Cerebellar cortex (tissue), 1 donor: ENCODE measurements at regions not wholly inside any gene's neighbourhood (a gene's known extent, or its start where the extent isn't known, plus 50 kb on each side); places are given as distances from the start of the nearest gene placed in this dataset.
A peak's percentile ranks its signal among the peaks of the same experiment; 100 is the strongest.
"Not testable (repeated sequence)": the region's sequence is repeated elsewhere in the genome, so short reads cannot be mapped to it uniquely, and the experiment has no call there.

Experiments used
- DNase-seq: peaks from one replicate; pipeline ENCODE4 v3.0.0-alpha.2; 2015; ENCODE audit warnings: low spot score

DNA sequence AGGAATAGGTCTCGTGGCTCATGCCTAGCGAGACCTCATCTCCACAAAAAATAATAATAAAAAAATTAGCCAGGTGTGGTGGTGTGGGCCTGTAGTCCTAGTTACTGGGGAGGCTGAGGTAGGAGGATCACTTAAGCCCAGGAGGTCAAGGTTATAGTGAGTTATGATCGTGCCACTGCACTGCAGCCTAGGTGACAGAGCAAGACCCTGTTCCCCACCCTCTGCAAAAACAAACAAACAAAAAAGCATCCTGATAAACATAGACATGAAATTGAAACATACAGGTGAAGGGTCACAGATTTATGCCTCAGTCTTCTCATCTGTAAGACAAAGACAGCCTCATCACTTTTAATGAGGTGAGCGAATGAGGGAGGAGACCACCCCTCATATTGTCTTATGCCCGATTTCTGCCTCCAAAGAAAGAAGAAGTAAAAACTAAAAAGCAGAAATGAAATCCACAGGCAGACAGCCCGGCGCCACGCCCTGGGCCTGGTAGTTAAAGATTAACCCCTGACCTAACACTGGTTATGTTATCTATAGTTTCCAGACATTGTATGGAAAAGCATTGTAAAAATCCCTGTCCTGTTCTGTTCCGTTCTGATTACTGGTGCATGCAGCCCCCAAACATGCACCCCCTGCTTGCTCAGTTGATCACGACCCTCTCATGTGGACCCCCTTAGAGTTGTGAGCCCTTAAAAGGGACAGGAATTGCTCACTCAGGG is 138.5 kb downstream of the OR2B2 start:
- not testable (repeated sequence) for DNase-seq

DNA sequence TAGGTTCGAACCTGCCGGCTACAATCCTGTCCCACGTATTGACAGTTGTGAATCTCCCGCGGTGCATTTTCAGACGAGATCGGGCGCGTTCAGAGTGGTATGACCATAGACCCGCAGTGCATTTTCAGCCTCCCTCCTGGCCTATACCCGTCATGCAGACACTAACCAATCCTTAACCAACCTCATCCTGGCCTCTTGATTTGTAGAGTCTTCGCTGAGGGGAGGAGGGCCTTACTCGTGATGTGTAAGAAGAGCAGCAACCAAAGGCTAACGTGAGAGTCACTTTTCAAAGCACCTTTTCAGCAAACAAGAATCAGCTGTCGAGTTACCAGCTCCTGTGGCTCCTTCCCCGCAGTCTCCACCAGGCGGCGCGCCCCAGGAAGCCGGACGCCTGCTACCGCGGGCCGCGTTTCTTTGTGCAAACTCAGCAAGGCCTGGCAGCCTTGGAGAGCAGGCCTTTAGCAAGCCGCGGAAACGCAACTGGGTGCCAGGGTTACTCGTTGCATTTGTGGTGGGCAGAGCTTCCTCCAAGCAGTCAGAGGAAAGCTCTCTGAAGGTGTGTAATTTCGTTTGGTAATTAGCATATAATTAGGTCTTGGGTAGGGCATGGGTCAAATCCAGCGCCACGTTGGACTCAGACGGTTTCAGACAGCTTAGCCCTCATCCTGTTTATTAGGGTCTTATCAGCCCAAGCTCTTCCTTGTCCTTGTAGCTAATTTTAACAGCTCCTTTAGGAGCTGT is 139.8 kb downstream of the OR2B2 start:
- peak; percentile 74 for DNase-seq

DNA sequence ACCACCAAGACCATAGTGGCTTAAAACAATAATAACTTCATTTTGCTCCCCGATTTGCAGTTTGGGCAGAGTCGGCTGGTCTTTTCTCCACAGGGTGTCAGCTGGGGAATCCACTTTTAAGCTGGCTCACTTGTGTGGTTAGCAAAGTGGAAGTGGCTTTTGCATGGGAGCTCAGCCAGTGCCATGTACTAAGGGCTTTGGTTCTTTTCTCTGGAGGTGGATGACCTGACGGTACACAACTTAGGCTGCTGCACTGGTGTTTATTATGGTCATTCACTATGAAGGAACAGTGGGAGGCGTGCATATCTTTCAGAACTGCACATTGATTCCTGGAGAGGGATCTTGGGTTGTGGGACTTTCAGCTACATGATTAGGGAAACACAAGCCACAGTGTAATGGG is 141.0 kb downstream of the OR2B2 start:
- DNase-seq, result no peak

DNA sequence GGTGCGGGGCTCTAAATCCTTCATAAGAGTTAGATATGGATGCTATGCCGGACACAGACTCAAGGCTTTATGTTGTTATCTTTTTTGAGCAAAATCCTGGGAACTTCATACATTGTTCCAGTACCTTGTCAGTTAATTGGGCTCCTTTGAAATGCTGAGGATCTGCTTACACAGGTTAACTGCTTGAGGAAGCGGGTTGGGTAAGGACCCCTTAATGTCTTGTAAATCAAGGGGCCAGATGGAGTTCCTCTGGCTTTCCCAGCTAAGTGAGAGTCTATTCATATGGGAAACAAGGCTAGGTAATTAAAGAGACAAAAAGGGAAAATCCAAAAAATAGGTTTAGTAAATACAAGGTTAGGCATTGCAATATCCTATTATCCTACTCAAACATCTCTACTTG is 141.5 kb downstream of the OR2B2 start:
- no peak for DNase-seq

DNA sequence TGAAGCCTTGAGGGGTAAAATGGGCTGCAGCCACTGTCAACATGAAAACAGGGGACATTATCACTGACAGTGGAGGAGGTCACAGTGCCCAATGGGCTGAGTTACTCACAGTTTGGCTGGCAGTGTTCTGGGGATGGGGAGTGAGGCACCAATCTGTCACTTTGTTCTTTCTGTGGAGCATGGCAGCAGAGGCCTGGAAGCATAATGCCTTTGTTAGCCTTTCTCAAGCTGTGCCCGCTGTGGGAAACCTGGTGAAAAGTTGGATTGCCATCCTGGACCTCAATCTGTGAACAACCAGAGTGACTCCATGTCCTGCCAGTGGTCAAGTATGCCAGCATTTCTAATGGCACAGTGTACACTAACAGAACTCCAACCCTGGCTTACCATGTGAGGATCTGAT is 143.6 kb downstream of the OR2B2 start:
- DNase-seq, result peak; percentile 81

DNA sequence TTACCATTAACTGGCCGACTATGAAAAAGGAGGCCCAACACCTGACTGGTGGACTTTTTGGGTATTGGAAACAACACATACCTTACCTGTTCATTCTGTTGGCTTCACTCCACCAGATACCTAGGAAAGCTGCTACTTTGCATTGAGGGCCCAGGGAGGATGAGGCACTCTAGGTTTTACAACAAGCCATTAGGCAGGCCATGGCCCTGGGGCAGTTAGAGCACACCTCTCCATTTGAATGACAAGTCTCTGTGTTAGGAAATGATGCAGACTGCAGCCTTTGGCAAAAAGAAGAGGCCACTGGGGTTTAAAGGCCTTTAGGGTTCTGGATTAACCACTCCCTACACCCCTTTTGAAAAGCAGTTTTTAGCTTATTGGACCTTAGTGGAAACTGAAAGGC is 144.3 kb downstream of the OR2B2 start:
- DNase-seq, result no peak

DNA sequence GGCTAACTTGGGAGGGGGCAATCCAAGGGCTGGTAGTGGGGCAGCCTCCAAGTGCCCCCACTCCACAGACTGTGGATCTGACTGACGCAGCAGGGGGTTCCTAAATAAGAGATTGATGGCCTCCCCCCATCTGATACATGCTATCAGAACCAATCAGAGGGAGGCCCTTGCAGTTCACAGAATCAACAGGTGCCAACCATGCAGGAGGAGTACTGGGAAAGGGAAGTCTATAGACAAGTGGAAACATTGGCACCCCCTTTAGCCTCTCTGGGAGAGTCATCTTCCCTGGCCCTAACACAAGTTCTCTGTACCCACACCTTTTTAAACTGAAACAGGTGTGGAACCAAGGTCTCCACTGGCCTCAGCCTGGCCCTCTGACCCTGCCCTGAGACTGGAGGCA is 145.8 kb downstream of the OR2B2 start:
- no peak for DNase-seq

DNA sequence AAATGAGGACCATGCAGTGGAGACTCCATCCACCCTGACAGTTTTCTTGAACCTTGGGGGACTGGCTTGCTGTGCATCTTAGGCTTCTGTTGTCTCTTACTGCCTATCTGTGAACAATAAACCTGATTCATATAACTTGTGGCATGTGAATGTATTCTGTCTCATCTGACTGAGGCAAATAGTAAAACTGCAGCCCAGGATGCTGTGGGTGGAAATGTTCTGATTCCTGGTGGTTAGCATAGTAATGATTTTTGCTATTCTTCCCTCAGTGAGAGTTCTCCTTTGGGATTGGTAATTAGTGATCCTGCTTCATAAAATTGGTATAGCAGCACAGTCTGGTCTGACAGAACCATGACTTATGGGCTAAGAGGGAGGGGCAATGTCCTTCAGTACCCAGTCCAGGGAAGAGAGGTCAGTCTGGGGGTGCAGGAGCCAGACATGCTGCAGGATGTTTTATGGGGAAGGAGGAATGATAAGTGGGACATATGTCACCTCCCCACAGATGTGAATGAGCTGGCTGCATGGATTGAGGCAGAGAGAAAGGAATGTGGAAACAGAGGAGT is 147.1 kb downstream of the OR2B2 start:
- DNase-seq, result no peak

DNA sequence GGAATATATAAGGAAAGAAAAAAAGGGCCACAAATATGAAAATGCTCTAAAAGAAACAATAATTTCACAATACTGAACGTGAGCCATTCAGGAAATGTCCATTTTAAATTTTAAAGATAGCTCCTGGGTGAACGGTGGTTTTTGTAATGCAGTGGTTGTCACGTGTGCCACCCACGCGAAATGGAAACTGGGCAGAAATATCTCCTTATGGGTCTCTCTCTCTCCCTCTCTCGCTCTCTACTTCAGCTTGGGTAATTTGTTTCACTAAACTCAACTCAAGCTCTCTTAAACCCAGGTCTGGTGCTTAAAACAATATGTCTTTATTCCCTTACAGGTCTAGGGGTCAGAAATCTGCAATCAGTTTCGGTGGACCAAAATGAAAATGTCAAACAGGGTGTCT is 150.8 kb downstream of the OR2B2 start:
- DNase-seq, result peak; percentile 48

DNA sequence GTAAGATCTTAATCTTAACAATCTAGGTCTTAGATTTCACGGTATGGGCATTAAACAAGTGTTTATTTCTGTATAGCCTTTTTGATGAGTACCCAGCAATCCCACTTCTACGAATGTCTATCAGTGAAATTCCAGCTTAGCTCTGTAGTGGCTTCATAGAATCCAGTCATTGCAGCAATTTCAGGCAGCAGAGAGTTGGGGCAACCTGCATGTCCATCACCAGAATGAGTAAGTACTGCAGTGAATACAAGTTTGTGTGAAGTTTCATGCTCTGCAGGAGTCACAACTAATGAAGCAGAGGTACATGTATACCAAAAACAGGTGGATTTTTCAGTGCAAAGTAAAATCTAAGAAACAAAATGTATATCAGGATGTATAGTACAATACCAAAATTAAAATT is 151.7 kb downstream of the OR2B2 start:
- DNase-seq, result no peak

DNA sequence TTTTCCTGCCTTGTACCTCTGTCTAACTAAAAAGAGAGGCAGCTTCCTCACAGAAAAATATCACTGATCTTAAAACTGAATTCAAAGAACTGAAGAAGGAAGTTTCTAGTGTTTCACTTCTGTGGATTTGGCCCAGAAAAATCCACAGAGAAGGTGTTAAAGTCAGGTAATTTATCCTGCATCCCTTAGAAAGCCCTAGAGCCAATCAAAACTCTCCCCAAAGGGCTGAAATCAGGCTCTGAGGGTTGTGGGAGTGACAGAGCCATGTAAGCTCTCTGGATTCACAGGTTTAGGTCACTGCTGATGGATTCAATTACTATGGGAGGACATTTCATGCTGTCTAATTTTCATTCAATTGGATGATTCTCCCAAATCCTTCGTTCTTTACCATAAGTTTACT is 152.3 kb downstream of the OR2B2 start:
- DNase-seq, result no peak

DNA sequence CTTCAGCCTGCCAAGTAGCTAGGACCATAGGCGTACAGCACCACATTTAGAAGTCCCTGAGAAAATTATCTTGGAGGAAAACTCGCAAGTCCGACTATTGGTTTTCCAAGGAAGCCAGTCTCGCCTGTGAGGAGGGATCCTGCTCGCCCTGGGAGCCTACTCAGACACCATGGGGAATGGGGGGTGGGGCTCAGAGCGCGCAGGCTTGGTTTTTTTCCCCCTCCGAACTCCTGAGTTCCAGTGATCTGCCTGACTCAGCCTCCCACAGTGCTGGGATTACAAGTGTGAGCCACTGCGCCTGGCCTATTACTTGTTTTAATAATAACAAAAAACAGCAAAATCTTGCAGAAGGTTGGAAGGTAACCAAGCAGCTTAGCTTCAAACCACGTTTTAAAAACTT is 153.7 kb downstream of the OR2B2 start:
- DNase-seq, result no peak

DNA sequence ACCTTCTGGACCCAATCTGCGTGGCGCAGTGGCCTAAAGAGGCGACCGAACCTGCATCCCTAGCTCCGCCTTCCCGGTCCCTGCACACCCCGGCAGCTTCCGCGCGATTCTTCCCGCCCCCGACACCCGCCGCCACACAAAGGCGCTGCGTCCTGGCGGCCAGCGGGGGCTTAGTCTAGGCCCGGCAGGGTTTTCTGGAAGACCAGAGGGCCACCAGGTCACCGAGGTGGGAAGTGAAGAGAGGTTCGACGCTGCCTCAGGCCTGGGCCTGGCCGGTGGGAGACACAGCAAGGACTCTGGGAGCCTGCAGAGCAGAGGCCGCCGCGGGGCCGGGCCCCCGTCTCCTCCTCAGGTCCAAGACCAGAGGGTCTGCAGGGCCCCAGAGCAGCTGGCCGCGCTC is 154.9 kb downstream of the OR2B2 start:
- no peak for DNase-seq

DNA sequence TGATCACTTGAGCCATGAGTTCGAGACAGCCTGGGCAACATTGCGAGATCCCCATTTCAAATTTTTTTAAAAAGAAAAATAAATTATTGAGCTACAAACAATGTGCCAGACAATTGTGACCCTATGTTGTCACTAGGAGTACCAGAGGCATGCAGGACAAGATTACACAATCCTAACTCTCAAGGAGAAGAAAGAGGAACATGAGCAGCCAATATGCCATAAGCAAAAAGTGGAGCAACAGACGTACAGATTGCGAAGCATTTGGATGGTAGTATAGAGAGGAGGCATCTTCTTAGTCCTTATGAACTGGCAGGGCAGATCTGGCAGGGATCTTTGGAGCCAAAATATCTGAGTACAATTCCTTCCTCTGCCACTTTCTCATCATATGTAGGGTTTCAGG is 156.4 kb downstream of the OR2B2 start:
- no peak for DNase-seq

DNA sequence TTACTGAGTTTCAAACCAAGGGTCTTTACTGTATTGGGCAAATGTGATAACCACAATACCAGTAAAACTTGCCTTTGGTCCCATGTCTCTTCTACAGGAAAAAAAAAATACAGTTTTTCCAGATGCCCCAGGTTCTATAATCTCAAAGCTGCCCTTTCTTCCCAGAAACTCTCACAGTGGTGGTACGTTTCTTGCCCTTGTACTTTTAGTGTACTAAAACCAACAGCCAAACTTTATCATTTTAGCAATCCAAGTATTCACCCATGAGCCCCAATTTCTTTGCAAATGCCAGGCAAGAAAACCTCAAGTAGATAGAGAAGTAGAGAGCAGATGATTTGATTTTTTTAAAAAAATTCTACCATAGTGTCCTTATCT is 157.8 kb downstream of the OR2B2 start:
- peak; percentile 31 for DNase-seq

DNA sequence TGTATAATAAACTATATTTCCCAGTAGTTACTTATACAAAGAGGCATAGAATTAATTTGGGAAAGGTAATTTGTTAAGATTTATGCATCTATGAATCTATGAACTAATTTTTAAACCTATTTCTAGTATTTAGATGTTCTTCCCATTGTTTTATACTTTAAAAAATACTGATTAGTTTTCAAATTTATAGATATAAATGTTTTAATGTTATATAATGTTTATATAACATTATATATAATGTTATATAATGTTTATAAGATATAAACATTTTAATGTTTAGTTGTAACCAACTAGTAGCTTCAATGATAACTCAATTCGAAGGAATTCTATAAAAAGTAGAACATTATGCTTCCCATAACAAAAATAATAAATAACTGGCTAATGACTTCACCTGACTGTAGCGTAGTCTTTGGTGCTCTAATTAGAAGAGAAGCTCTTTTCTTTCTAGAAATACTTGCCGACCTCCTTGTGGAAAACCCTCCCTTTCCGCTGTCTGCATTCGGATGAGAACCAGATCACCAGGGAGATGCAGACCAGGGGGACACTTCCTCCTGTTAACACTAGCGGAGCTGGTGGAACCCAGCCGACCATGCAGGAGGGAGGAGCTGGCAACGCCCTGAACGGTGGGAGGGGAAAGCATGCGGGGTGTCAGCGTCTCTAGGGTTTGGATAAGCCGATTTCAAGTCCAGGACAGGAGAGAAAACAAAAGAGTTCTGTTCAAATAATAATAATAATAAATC is 158.4 kb downstream of the OR2B2 start:
- DNase-seq, result peak; percentile 92

DNA sequence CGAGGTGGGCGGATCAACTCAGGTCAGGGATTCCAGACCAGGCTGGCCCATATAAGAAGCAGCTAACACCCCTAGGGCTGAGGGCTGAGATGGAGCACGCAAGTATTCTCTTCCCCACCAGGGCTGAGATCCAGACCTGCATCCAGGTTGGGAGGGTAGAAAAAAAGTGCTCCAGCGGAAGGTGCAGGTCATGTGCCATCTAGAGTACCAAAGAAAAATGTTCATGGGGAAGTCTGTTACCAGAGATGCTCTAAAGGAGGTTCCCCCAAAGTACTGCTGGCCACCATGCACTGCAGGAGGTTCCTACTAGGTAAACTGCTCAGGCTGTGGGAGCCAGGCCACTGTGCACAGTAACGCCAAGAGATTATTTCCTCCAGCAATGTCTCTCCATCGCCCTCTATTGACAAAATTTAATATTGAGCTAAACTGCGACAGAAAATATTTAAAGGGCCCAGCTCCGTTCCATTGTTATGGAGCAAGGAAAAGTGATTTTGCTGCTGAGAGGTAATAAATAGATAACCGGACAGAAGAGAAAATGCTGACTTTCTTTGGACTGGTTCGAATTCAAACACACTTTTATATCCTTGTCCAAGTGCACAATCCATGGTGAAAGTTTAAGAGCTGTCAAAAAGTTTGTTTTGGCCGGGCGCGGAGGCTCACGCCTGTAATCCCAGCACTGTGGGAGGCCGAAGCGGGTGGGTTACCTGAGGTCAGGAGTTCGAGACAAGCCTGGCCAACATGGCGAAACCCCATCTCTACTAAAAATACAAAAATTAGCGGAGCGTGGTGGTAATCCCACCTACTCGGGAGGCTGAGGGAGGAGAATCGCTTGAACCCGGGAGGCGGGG is 159.9 kb downstream of the OR2B2 start:
- DNase-seq, result peak; percentile 93

DNA sequence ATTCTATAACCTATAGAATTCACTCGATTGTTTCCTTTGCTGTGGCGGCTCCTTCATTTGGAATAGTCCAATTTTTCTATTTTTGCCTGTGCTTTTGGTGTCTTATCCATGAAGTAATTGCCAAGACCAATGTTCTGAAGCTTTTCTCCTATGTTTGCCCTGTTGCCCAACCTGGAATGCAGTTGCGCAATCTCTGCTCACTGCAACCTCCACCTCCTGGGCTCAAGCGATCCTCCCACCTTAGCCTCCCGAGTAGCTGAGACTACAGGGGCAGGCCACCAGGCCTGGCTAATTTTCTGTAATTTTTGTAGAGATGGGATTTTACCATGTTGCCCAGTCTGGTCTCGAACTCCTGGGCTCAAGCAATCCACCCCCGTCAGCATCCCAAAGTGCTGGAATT is 163.5 kb downstream of the OR2B2 start:
- DNase-seq, result no peak

DNA sequence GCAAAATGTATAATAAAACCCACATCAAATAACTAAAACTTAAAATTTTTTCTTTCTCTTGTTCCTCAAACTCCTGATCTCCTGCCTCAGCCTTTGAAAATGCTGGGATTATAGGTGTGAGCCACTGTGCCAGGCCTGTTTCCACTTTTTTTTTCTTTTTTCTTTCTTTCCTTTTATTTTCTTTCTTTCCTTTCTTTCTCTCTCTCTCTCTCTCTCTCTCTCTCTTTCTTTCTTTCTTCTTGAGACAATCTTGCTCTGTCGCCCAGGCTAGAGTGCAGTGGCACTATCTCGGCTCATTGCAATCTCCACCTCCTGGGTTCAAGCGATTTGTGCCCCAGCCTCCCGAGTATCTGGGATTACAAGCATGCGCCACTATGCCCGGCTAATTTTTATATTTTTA is 164.6 kb downstream of the OR2B2 start:
- DNase-seq, result no peak

DNA sequence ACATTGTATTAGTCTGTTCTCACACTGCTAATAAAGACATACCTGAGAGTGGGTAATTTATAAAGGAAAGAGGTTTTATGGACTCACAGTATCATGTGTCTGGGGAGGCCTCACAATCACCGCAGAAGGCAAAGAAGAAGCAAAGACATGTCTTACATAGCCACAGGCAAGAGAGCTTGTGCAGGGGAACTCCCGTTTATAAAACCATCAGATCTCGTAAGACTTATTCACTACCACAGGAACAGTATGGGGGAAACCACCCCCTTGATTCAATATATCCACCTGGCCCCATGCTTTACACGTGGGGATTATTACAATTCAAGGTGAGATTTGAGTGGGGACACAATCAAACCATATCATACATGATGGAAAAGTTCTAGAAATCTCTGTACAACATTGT is 165.3 kb downstream of the OR2B2 start:
- DNase-seq, result not testable (repeated sequence)

DNA sequence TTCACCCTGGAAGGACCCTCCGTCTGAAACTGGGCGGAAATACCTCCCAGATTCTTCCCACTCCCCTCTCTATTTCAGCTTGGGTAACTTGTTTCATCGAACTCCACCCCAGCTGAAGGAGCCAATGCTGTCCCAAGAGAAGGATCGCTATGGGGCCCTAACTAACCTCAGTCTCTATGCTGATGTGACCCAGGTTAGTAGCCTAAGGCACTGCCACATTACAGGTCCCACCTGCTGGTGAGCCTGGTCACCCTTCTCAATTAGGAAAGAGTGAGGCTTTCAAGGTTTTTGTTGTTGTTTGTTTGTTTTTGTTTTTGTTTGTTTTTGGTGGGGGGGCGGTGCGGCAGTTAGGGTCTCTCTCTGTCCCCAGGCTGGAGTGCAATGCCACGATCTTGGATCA is 168.4 kb downstream of the OR2B2 start:
- DNase-seq, result no peak
